IMR-90 (cell line): ENCODE measurements at regions not wholly inside any gene's neighbourhood (a gene's known extent, or its start where the extent isn't known, plus 50 kb on each side); places are given as distances from the start of the nearest gene placed in this dataset.

Source experiments
- ATAC-seq: fragments of 200-7000 bp; cut with Tn5 transposase; 2 replicates; pipeline ENCODE4 v1.9.1; 2020; ENCODE audit warnings: low read depth, mild to moderate bottlenecking, moderate library complexity
- BruUV-seq: library from RNA; stranded (reverse); fragments of 400-500 nt; replicated peaks from 2 replicates; lab custom pipeline; 2021; lab: Mats Ljungman, UMichigan
- CTCF ChIA-PET: fragments of 300-600 bp; formaldehyde crosslinking; extraction: SDS; loops from one replicate; lab custom pipeline; 2021; ENCODE audit warnings: antibody characterized with exemption; lab: Yijun Ruan, JAX
- POLR2A ChIA-PET: fragments of 300-600 bp; sonication (Branson Sonifier 250); formaldehyde crosslinking; loops from one replicate; lab custom pipeline; 2022; ENCODE audit warnings: antibody characterized with exemption; ENCODE audit not compliant: unreplicated experiment; lab: Charles Lee
- DNase-seq: peaks from one replicate; pipeline ENCODE4 v3.0.0; 2013
- H2AFZ ChIP-seq: replicated peaks from 2 replicates; pipeline ENCODE3; 2013; ENCODE audit warnings: low read length, mild to moderate bottlenecking; ENCODE audit not compliant: poor library complexity
- H2AK5ac ChIP-seq: 2 replicates; pipeline ENCODE4 v1.6.1; 2013; ENCODE audit warnings: low read depth, low read length, inconsistent platforms
- H2AK9ac ChIP-seq: replicated peaks from 2 replicates; pipeline ENCODE3; 2013; ENCODE audit warnings: mild to moderate bottlenecking, low read depth, low read length, moderate library complexity; ENCODE audit not compliant: poor library complexity
- H2BK120ac ChIP-seq: 2 replicates; pipeline ENCODE4 v1.6.1; 2013; ENCODE audit warnings: low read depth, low read length, inconsistent platforms
- H2BK15ac ChIP-seq: 3 replicates; pipeline ENCODE4 v1.6.1; 2013; ENCODE audit warnings: low read depth, low read length, inconsistent platforms
- H2BK20ac ChIP-seq: 2 replicates; pipeline ENCODE4 v1.6.1; 2013; ENCODE audit warnings: low read depth, mild to moderate bottlenecking, inconsistent platforms, low read length, moderate library complexity
- H2BK5ac ChIP-seq: 2 replicates; pipeline ENCODE4 v1.6.1; 2013; ENCODE audit warnings: mild to moderate bottlenecking, low read depth, low read length, inconsistent platforms; ENCODE audit not compliant: poor library complexity, severe bottlenecking
- H3K14ac ChIP-seq: replicated peaks from 2 replicates; pipeline ENCODE4 v1.6.1; 2013; ENCODE audit warnings: low read depth, low read length, inconsistent platforms
- H3K18ac ChIP-seq: 2 replicates; pipeline ENCODE4 v1.6.1; 2013; ENCODE audit warnings: low read depth, low read length, control low read depth
- H3K23ac ChIP-seq: 2 replicates; pipeline ENCODE4 v1.6.1; 2013; ENCODE audit warnings: low read depth, low read length, inconsistent platforms
- H3K27ac ChIP-seq: 2 replicates; pipeline ENCODE4 v1.5.1; 2013; ENCODE audit warnings: mild to moderate bottlenecking, control low read depth, low read length; ENCODE audit not compliant: insufficient read depth
- H3K27me3 ChIP-seq: 2 replicates; pipeline ENCODE4 v1.6.1; 2013; ENCODE audit warnings: low read length; ENCODE audit not compliant: control insufficient read depth, insufficient read depth
- H3K36me3 ChIP-seq: 2 replicates; pipeline ENCODE4 v1.6.1; 2013; ENCODE audit warnings: low read length, mixed read lengths; ENCODE audit not compliant: control insufficient read depth, insufficient read depth
- H3K4ac ChIP-seq: 2 replicates; pipeline ENCODE4 v1.6.1; 2013; ENCODE audit warnings: low read depth, low read length, inconsistent platforms
- H3K4me1 ChIP-seq: 2 replicates; pipeline ENCODE4 v1.6.1; 2013; ENCODE audit warnings: low read length, mixed read lengths; ENCODE audit not compliant: control insufficient read depth, insufficient read depth
- H3K4me2 ChIP-seq: 2 replicates; pipeline ENCODE4 v1.6.1; 2013; ENCODE audit warnings: low read depth, mild to moderate bottlenecking, control low read depth, low read length, moderate library complexity
- H3K4me3 ChIP-seq: 2 replicates; pipeline ENCODE4 v1.5.1; 2013; ENCODE audit warnings: low read depth, mild to moderate bottlenecking, control low read depth, low read length, moderate library complexity; ENCODE audit not compliant: insufficient read depth
- H3K56ac ChIP-seq: 2 replicates; pipeline ENCODE4 v1.6.1; 2013; ENCODE audit warnings: low read length, inconsistent platforms; ENCODE audit not compliant: insufficient read depth; ENCODE audit errors: extremely low read depth
- H3K79me1 ChIP-seq, 2 experiments: 2 replicates each; pipeline ENCODE4 v1.6.1; 2013; ENCODE audit warnings: low read length in 2 of 2, inconsistent platforms in 1 of 2, low read depth in 1 of 2
- H3K9ac ChIP-seq: 2 replicates; pipeline ENCODE4 v1.6.1; 2013; ENCODE audit warnings: low read depth, low read length, control low read depth
- H3K9me1 ChIP-seq: 2 replicates; pipeline ENCODE4 v1.6.1; 2013; ENCODE audit warnings: low read length, inconsistent platforms; ENCODE audit not compliant: insufficient read depth
- H3K9me3 ChIP-seq: 2 replicates; pipeline ENCODE4 v1.6.1; 2013; ENCODE audit warnings: low read length; ENCODE audit not compliant: control insufficient read depth, insufficient read depth
- H4K20me1 ChIP-seq: 2 replicates; pipeline ENCODE4 v1.6.1; 2013; ENCODE audit warnings: low read length, inconsistent platforms; ENCODE audit not compliant: insufficient read depth
- H4K5ac ChIP-seq: 2 replicates; pipeline ENCODE4 v1.6.1; 2013; ENCODE audit warnings: mild to moderate bottlenecking, low read depth, low read length, control low read depth
- H4K8ac ChIP-seq, 2 experiments: 2 replicates each; pipeline ENCODE4 v1.6.1; 2013; ENCODE audit warnings: low read depth in 2 of 2, low read length in 2 of 2, control low read depth in 1 of 2, inconsistent platforms in 1 of 2
- H4K91ac ChIP-seq: 2 replicates; pipeline ENCODE4 v1.6.1; 2013; ENCODE audit warnings: low read depth, low read length, inconsistent platforms; ENCODE audit not compliant: insufficient read depth
- FOS ChIP-seq: fragments of 150-350 bp; IDR thresholded peaks from 2 replicates; pipeline ENCODE4 v1.6.1; 2016; ENCODE audit warnings: low read depth, low read length
- MAFK ChIP-seq: IDR thresholded peaks from 2 replicates; pipeline ENCODE4 v1.6.1; 2012; ENCODE audit warnings: low read depth, low read length, improper control_type of control experiment
- RCOR1 ChIP-seq: IDR thresholded peaks from 2 replicates; pipeline ENCODE4 v1.6.1; 2012; ENCODE audit warnings: mild to moderate bottlenecking, low read length, improper control_type of control experiment; ENCODE audit not compliant: insufficient replicate concordance
- RFX5 ChIP-seq: IDR thresholded peaks from 2 replicates; pipeline ENCODE4 v1.8.0; 2012; ENCODE audit warnings: low read depth, mild to moderate bottlenecking, low read length, moderate library complexity
- SMC3 ChIP-seq: fragments of 150-350 bp; IDR thresholded peaks from 2 replicates; pipeline ENCODE4 v1.6.1; 2016; ENCODE audit warnings: low read depth, mild to moderate bottlenecking, antibody characterized with exemption, low read length, moderate library complexity
- WGBS, 2 experiments: methylation state at CpG; one replicate each; pipeline versions ENCODE4 v1.1.5 to v1.1.7; 2013; ENCODE audit warnings: missing lambda C conversion rate in 2 of 2; ENCODE audit not compliant: insufficient read length in 1 of 2; ENCODE audit errors: extremely low coverage in 2 of 2; 5-methylcytosine and 5-hydroxymethylcytosine counted together
- dilution Hi-C: fragments of 300-500 bp; cut with HindIII; formaldehyde crosslinking; loops from one replicate; pipeline ENCODE4 v1.14.3; 2018; ENCODE audit warnings: low sequenced_read_pairs; ENCODE audit not compliant: unreplicated experiment
- in situ Hi-C: fragments of 300-500 bp; cut with MboI; formaldehyde crosslinking; loops from 3 replicates; pipeline ENCODE4 v1.14.3; 2019; ENCODE audit warnings: low sequenced_read_pairs, inconsistent platforms, mixed read lengths
- intact Hi-C: fragments of 100-400 bp; cut with micrococcal nuclease; formaldehyde crosslinking; loops from 2 replicates; pipeline ENCODE4 v1.10.0; 2022
- TF ChIP-seq, protein P1 (sequence below): fragments of 150-350 bp; IDR thresholded peaks from 2 replicates; pipeline ENCODE4 v1.6.1; 2017; ENCODE audit warnings: mild to moderate bottlenecking, antibody characterized with exemption, low read length, low read depth
- TF ChIP-seq, protein P2 (sequence below): conservative IDR thresholded peaks from 2 replicates; pipeline ENCODE4 v1.5.1; 2012; ENCODE audit warnings: mild to moderate bottlenecking, low read depth, low read length, improper control_type of control experiment

GRCh38 chr3:106848099-106848498 lies 529.1 kb upstream of the CCDC54 start:
- Histone ChIP-seq H4K8ac (no peak overlapping the region), H3K23ac (no peak overlapping the region), H2AK5ac (no peak overlapping the region), H3K9me3 (no peaks in the 10 kb centered on the region), H3K27ac (no peak overlapping the region), H4K5ac (no peak overlapping the region), H3K79me1 (no peaks in the 10 kb centered on the region), H2BK20ac (no peak overlapping the region), H2BK5ac (no peak overlapping the region), H3K4ac (no peak overlapping the region), H3K56ac (no peak overlapping the region), H2BK120ac (no peak overlapping the region), H3K4me2 (no peak overlapping the region), H3K9ac (no peak overlapping the region), H3K18ac (no peak overlapping the region), H4K20me1 (no peaks in the 10 kb centered on the region), H3K36me3 (no peaks in the 10 kb centered on the region), H3K9me1 (no peaks in the 10 kb centered on the region), H3K4me1 (no peaks in the 10 kb centered on the region), H3K14ac (no peak overlapping the region), H2BK15ac (no peak overlapping the region), H3K4me3 (no peak overlapping the region), H2AK9ac (no peak overlapping the region), H2AFZ (no peak overlapping the region), H3K27me3 (no peaks in the 10 kb centered on the region), H4K91ac (no peak overlapping the region)
- CTCF ChIA-PET = interaction anchor here (0.6 kb wide), 1 partner anchor 186 kb away, joined by 3 read pairs; no protein-coding TSS in a partner anchor
- dilution Hi-C loops (no loop called here), intact Hi-C loops (no loop called here), in situ Hi-C loops (no loop called here)
- DNase-seq = no peak
- BruUV-seq = no TSS peak
- TF ChIP-seq, protein P1, sequence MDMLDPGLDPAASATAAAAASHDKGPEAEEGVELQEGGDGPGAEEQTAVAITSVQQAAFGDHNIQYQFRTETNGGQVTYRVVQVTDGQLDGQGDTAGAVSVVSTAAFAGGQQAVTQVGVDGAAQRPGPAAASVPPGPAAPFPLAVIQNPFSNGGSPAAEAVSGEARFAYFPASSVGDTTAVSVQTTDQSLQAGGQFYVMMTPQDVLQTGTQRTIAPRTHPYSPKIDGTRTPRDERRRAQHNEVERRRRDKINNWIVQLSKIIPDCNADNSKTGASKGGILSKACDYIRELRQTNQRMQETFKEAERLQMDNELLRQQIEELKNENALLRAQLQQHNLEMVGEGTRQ = no peak
- TF ChIP-seq RCOR1 = no peak
- no peak for TF ChIP-seq RFX5
- no peak for TF ChIP-seq SMC3
- TF ChIP-seq MAFK = no peak
- TF ChIP-seq, protein P2, sequence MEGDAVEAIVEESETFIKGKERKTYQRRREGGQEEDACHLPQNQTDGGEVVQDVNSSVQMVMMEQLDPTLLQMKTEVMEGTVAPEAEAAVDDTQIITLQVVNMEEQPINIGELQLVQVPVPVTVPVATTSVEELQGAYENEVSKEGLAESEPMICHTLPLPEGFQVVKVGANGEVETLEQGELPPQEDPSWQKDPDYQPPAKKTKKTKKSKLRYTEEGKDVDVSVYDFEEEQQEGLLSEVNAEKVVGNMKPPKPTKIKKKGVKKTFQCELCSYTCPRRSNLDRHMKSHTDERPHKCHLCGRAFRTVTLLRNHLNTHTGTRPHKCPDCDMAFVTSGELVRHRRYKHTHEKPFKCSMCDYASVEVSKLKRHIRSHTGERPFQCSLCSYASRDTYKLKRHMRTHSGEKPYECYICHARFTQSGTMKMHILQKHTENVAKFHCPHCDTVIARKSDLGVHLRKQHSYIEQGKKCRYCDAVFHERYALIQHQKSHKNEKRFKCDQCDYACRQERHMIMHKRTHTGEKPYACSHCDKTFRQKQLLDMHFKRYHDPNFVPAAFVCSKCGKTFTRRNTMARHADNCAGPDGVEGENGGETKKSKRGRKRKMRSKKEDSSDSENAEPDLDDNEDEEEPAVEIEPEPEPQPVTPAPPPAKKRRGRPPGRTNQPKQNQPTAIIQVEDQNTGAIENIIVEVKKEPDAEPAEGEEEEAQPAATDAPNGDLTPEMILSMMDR = no peak
- TF ChIP-seq FOS = no peak
- WGBS, 2 experiments = no CpG with 5 or more reads among the region's 2 CpGs
- ATAC-seq = no peak
- POLR2A ChIA-PET = no interaction called here
